ENCODE measurements at regions not wholly inside any gene's neighbourhood (a gene's known extent, or its start where the extent isn't known, plus 50 kb on each side); places are given as distances from the start of the nearest gene placed in this dataset.

DNA sequence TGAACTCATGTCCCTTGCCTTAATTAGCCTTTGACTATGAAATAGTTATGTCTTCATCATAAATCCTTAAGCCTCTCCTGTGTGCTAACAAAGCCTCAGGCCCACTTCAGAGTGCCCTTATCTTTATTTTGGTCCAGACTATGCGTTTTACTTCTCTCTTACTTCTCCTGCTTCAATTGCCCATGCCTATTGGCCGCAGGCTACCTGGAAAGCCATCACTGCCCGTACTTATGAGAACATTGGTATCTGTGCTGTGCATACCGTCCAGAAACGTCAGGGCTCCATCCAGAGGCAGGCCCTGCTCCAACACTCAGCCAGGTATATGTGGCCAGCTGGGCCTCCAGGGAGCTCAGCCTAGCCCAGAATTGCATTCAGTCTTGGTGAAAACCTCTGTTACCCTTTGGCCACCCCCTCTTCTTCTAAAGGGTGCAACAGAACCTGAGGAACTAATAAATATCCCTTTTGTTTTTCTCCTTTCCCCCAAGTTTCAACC, 212.4 kb upstream of the MTPN start:
- H3K4me3 ChIP-seq (ENCODE audit: low read depth in 2 of 2, low read length in 2 of 2): no peak overlapping the region
- in situ Hi-C loops (cut with HindIII; ENCODE audit: low pct_unique_long_range_greater_than_20kb, low sequenced_read_pairs) (no loop called here), intact Hi-C loops (cut with micrococcal nuclease; ENCODE audit: unreplicated experiment) (no loop called here)
- no peaks in the 10 kb centered on the region for H3K36me3 ChIP-seq (ENCODE audit: control insufficient read depth, insufficient read depth, low read length)
- no peak overlapping the region for H3K27ac ChIP-seq (ENCODE audit: low read length)
- H3K4me1 ChIP-seq (ENCODE audit: control insufficient read depth, insufficient read depth, low read length): no peaks in the 10 kb centered on the region
- no TSS peak for BruUV-seq (replicated peaks)
- POLR2A ChIA-PET: no interaction called here
- H3K9me3 ChIP-seq (ENCODE audit: control insufficient read depth, insufficient read depth, low read depth, low read length): no peaks in the 10 kb centered on the region
- ATAC-seq (no peak), DNase-seq (ENCODE audit: low read depth, low spot score) (no peak)
- CTCF ChIA-PET: no interaction called here
- TF ChIP-seq CTCF (IDR thresholded peaks at IDR 0.05) (no peak), REST (IDR thresholded peaks at IDR 0.05; ENCODE audit: insufficient read depth in 1 of 2, low read depth in 2 of 2, low read length in 1 of 2) (no peak), POLR2AphosphoS5 (IDR thresholded peaks at IDR 0.05; ENCODE audit: low read depth, low read length) (no peak), TCF7L2 (IDR thresholded peaks at IDR 0.05; ENCODE audit: low read depth, low read length) (no peak), SIN3A (IDR thresholded peaks at IDR 0.05; ENCODE audit: borderline replicate concordance, insufficient read depth, low read depth, low read length) (no peak)
- no peaks in the 10 kb centered on the region for H3K27me3 ChIP-seq (ENCODE audit: control insufficient read depth, insufficient read depth, low read length)

GRCh38 chr7:136186281-136186680, 209.1 kb upstream of the MTPN start:
- POLR2A ChIA-PET: no interaction called here

More at GRCh38 chr7:136186281-136186680, 209.1 kb upstream of the MTPN start:
- ATAC-seq (no peak), DNase-seq (ENCODE audit: low read depth, low spot score) (no peak)
- no peaks in the 10 kb centered on the region for H3K4me1 ChIP-seq (ENCODE audit: control insufficient read depth, insufficient read depth, low read length)
- CTCF ChIA-PET: no interaction called here
- intact Hi-C loops (cut with micrococcal nuclease; ENCODE audit: unreplicated experiment): no loop called here
- TF ChIP-seq POLR2AphosphoS5 (IDR thresholded peaks at IDR 0.05; ENCODE audit: low read depth, low read length) (no peak), TCF7L2 (IDR thresholded peaks at IDR 0.05; ENCODE audit: low read depth, low read length) (no peak), CTCF (IDR thresholded peaks at IDR 0.05) (no peak), SIN3A (IDR thresholded peaks at IDR 0.05; ENCODE audit: borderline replicate concordance, insufficient read depth, low read depth, low read length) (no peak), REST (IDR thresholded peaks at IDR 0.05; ENCODE audit: insufficient read depth in 1 of 2, low read depth in 2 of 2, low read length in 1 of 2) (no peak)
- H3K27me3 ChIP-seq (ENCODE audit: control insufficient read depth, insufficient read depth, low read length): no peaks in the 10 kb centered on the region
- no peak overlapping the region for H3K27ac ChIP-seq (ENCODE audit: low read length)
- H3K4me3 ChIP-seq (ENCODE audit: low read depth in 2 of 2, low read length in 2 of 2): no peak overlapping the region
- BruUV-seq (replicated peaks): no TSS peak
- no peaks in the 10 kb centered on the region for H3K9me3 ChIP-seq (ENCODE audit: control insufficient read depth, insufficient read depth, low read depth, low read length)
- H3K36me3 ChIP-seq (ENCODE audit: control insufficient read depth, insufficient read depth, low read length): no peaks in the 10 kb centered on the region
- in situ Hi-C loops (cut with HindIII; ENCODE audit: low pct_unique_long_range_greater_than_20kb, low sequenced_read_pairs): no loop called here

Measured in Panc1 (cell line).